Bronchial epithelial cell (primary cell): ENCODE measurements at regions not wholly inside any gene's neighbourhood (a gene's known extent, or its start where the extent isn't known, plus 50 kb on each side); places are given as distances from the start of the nearest gene placed in this dataset.
A peak's percentile ranks its signal among the peaks of the same experiment; 100 is the strongest.

ENCODE experiments used
- DNase-seq: peaks from one replicate; pipeline ENCODE4 v3.0.0-alpha.2; 2010; ENCODE audit warnings: low read depth
- FAIRE-seq: peaks from 2 replicates; lab custom pipeline; 2011; peaks lifted over from hg19 to GRCh38; lab: Jason Lieb, UNC
- H3K27me3 ChIP-seq: 2 replicates; pipeline ENCODE4 v1.5.1; 2011; ENCODE audit warnings: low read length; ENCODE audit not compliant: control insufficient read depth, insufficient read depth
- H3K36me3 ChIP-seq: 2 replicates; pipeline ENCODE4 v1.5.1; 2011; ENCODE audit warnings: low read length; ENCODE audit not compliant: control insufficient read depth, insufficient read depth
- H3K4me3 ChIP-seq: 2 replicates; pipeline ENCODE4 v1.5.1; 2011; ENCODE audit warnings: mild to moderate bottlenecking, low read depth, low read length, control low read depth
- TF ChIP-seq, protein P1 (sequence below): IDR thresholded peaks from 2 replicates; pipeline ENCODE4 v1.5.1; 2011; ENCODE audit warnings: mild to moderate bottlenecking, moderate library complexity, low read length, control low read depth, inconsistent platforms; ENCODE audit not compliant: insufficient read depth, severe bottlenecking

DNA sequence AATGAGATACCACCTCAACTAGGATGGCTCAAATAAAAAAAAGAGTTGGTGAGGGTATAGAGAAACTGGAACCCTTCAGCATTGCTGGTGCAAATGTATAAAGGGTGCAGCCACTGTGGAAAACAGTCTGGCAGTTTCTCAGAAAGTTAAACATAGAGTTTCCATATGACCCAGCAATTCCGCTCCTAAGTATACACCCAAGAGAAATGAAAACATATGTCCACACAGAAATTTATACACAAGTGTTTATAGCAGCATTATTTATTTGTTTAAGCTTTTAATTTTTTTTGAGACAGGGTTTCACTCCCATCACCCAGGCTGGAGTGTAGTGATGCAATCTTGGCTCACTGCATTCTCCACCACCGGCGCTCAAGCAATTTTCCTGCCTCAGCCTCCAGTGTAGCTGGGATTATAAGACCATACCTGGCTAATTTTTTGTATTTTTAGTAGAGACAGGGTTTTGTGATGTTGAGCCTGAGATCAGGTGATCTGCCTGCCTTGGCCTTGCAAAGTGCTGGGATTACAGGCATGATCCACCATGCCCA is 118.2 kb upstream of the KIF5B start:
- FAIRE-seq: no peak
- no peaks in the 10 kb centered on the region for H3K36me3 ChIP-seq
- TF ChIP-seq, protein P1, sequence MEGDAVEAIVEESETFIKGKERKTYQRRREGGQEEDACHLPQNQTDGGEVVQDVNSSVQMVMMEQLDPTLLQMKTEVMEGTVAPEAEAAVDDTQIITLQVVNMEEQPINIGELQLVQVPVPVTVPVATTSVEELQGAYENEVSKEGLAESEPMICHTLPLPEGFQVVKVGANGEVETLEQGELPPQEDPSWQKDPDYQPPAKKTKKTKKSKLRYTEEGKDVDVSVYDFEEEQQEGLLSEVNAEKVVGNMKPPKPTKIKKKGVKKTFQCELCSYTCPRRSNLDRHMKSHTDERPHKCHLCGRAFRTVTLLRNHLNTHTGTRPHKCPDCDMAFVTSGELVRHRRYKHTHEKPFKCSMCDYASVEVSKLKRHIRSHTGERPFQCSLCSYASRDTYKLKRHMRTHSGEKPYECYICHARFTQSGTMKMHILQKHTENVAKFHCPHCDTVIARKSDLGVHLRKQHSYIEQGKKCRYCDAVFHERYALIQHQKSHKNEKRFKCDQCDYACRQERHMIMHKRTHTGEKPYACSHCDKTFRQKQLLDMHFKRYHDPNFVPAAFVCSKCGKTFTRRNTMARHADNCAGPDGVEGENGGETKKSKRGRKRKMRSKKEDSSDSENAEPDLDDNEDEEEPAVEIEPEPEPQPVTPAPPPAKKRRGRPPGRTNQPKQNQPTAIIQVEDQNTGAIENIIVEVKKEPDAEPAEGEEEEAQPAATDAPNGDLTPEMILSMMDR: no peak
- DNase-seq: no peak
- H3K4me3 ChIP-seq: no peak overlapping the region
- H3K27me3 ChIP-seq: no peaks in the 10 kb centered on the region

DNA sequence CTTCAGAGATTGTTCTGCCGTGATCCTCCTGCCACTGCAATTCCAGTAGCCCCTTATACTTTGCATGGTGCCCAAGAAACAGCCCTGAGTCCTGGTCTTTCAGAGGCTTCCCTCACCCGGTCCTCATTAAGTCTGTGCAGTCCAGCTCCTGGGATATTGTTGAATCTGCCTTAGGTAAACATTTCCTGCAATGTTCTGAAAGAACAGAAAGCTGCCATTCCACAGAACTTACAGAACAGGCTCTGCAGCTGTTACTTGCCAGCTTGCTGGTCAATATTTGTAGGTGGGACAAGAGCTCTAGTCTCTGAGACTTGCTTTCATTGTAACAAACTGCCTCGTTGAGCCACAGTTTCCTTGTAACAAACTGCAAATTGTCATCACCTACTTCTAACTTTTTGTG is 115.0 kb upstream of the KIF5B start:
- TF ChIP-seq, protein P1: no peak
- DNase-seq (peak; percentile 65), FAIRE-seq (no peak)
- no peak overlapping the region for H3K4me3 ChIP-seq
- no peaks in the 10 kb centered on the region for H3K27me3 ChIP-seq
- H3K36me3 ChIP-seq: no peaks in the 10 kb centered on the region

DNA sequence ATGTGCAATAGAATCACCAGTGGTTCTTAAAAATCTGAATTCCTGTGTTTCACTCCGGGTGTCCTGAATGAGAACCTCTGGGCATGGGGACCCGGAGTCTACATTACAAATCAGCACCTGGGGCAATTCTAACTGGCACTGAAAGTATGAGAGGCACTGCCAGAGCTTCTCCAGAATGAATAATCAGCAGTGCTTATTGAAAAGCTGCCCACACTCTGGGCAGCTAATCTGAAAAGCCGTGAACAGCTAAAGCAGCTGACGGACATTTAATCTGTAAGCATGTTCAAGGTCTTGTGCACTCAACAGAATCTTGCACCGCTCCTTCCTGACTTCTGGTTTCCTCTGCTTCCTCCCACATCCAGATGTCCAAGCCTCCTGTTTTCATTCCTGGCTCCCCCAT is 113.3 kb upstream of the KIF5B start:
- no peaks in the 10 kb centered on the region for H3K27me3 ChIP-seq
- H3K4me3 ChIP-seq: no peak overlapping the region
- TF ChIP-seq, protein P1: no peak
- H3K36me3 ChIP-seq: no peaks in the 10 kb centered on the region
- DNase-seq (no peak), FAIRE-seq (no peak)

DNA sequence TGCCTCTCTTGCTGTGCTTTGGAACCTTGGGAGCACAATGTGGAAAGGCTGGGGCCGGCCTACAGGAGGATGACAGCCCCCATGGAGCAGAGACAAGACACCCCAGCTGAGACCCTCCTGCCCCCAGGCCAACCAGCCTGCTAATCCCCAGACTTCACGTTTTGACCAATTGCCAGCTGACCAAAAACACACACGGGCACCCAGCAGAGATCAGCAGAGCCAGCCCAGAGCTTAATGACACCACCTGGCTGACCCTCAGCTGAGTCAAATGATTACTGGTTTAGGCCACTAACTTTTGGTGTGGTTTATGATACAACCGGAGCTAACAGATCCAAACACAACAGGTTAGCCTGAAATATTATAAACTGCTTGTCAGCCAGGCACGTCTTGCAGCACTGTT is 111.2 kb upstream of the KIF5B start:
- Histone ChIP-seq H3K36me3 (no peaks in the 10 kb centered on the region), H3K27me3 (no peaks in the 10 kb centered on the region), H3K4me3 (no peak overlapping the region)
- TF ChIP-seq, protein P1: no peak
- FAIRE-seq: no peak
- no peak for DNase-seq

DNA sequence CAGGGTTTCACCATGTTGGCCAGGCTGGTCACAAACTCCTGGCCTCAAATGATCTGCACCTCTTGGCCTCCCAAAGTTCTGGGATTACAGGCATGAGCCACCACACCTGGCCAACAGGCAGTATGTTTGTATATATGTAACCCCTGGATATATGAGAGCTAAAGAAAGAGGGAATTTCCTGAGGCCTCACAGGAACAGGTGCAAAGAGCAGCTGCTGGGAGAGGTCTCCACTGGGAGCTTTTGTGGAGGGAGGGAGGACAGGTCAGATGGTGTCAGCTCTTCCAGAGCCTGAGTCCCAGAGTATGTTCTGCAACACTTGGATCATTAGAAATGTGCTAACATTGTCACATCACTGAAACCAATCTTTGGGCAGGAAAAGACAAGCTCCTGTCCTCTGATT is 110.1 kb upstream of the KIF5B start:
- FAIRE-seq: no peak
- H3K4me3 ChIP-seq: no peak overlapping the region

DNA sequence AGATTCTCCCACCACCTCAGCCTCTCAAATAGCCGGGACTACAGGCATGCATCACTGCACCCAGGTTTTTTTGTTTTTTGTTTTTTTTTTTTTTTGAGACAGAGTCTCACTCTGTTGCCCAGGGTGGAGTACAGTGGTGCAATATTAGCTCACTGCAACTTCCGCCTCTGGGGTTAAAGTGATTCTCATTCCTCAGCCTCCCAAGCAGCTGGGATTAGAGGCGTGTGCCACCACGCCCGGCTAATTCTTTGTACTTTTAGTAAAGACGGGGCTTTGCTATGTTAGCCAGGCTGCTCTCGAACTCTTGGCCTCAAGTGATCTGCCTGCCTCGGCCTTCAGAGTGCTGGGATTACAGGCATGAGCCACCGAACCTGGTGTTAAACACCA is 107.5 kb upstream of the KIF5B start:
- H3K27me3 ChIP-seq: no peaks in the 10 kb centered on the region
- DNase-seq: no peak
- no peak for FAIRE-seq
- TF ChIP-seq, protein P1: no peak
- H3K4me3 ChIP-seq: no peak overlapping the region
- H3K36me3 ChIP-seq: no peaks in the 10 kb centered on the region

More for the DNA sequence above, 110.1 kb upstream of the KIF5B start:
- Histone ChIP-seq H3K36me3 (no peaks in the 10 kb centered on the region), H3K27me3 (no peaks in the 10 kb centered on the region)
- peak; percentile 55 for DNase-seq
- TF ChIP-seq, protein P1: no peak
